NOMO-1 (cell line): ENCODE measurements at regions not wholly inside any gene's neighbourhood (a gene's known extent, or its start where the extent isn't known, plus 50 kb on each side); places are given as distances from the start of the nearest gene placed in this dataset.
A peak's percentile ranks its signal among the peaks of the same experiment; 100 is the strongest.
"Not testable (repeated sequence)": the region's sequence is repeated elsewhere in the genome, so short reads cannot be mapped to it uniquely, and the experiment has no call there.

ENCODE experiments used
- DNase-seq, 2 experiments: peaks; one replicate each; lab custom pipeline; 2025; ENCODE audit not compliant: unreplicated experiment in 2 of 2; lab: John Stamatoyannopoulos, UW

DNA sequence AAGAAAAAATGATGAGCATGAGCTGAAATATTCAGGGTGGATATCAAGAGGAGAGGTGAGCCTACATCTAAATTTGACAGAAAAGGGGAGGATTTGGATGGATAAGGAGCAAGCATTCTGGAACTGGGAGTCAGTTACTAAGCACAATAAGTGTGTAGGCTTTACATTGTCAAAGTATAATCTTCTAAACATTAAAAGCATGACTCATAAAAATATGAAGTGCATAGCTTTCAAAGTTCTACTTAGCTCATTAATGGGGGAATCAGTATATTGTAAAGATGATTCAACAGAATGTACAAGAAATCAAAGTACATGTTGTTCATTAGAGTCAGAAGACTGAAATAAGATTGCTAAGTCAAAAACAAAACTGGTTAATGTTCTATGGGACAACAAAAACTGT lies 248.0 kb upstream of the GAS1 start:
- no peak for DNase-seq

DNA sequence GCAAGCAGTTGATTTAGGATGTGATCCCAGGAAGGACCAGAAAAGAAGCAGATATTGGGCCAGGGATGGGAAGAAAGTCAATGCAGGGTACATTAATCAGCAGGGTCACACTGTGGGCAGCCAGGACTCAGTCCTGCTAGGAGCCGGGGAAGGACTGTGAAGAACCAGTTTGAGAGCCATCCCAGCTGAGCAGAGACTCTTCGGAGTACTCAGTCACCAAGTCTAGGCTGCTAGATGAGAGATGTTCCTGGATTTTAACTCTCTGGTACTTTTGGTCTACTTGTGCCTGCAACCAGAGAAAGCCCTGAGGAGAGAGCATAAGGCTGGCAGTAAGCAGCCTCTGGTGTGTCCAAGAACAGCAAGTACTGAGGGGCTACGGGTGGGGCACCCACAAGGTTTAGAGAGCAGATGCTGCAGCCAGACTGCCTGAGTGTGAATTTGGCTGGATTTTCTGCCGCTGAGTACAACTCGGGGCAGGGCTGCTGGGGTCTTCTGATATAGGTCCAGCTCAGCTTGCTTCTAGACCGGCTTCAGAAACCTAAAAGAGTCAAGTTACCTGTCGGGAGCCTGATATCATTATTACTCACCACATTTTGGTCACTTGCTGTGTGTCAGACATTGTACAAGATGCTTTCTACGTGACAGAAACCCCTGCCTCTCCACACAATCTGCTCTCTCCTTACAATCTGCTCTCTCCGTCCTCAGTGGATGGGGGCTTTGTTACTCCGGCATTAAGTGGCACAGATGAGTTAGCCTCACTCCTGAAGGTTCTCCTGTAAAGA lies 250.2 kb upstream of the GAS1 start:
- DNase-seq: no peak

DNA sequence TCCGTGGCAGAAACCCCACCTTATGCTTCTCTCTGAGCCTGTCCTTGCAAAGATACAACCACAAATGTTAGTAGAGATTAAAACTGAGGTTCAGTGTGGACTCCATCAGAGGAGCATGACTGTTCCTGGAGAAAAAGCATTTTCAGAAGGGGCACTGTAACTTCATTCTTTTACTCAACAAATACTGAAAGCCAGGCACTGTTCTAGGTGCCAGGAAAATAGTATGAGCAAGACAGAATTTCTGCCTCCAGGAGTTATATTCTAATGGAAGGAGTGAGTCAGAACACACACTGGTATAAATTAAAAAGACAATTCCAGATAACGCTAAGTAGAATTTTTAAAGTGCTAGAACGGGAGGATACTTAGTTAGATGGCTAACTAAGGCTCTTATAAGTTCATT lies 251.4 kb upstream of the GAS1 start:
- no peak for DNase-seq

DNA sequence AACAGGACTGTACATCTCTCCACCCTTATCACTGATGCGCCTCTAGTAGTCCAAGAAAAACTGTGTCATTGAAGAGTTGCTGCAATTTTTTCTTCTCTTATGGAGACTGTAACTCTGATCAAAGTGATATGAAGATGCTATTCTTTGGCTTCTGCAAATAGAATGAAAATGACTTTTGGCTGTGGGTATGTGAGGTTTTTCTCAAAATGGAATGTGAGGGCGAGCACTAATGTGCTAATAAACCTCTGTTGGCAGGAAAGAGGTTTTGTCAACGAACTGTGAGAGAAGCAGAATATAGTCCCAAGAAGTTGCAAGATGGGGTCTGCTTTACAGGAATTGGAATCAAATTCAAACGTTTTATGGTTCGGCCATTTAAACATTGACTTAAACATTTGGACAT lies 252.0 kb upstream of the GAS1 start:
- DNase-seq: no peak

DNA sequence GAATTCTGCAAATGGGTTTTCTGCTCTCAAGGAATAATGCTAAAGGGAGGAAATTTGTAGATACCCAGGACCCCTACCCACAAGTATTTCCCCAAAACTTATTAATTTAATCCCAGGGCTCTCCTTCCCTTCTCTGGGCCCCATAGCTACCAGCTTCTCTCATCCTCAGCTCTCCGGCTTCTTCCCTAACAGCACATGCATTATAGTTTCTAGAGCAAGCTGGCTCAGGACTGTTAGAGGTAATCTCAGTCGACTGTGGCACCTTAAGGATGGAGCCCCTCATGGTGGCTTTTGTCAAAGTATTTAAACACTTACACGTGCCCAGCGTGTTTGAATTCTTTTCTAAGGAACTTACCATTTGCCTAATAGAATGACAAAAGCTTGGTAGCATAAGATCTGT lies 252.5 kb upstream of the GAS1 start:
- no peak for DNase-seq

DNA sequence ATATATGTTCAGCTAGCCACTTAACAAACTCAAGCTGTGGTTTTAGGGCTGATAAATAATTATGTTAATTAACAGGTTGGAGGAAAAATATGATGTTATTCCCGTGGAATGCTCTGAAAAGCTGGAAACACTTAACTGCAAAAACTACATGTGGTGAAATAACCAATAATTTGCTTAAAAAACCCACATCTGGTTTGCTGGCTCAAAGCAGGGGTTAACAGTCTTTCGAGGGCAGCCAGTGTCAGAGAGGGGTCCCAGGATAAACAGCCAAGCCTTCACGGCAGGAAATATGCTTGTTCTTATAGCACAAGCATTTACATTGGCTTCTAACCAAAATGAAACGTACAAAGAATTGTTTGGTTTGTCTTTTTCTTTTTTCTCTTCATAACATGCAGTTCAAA lies 254.0 kb upstream of the GAS1 start:
- DNase-seq: no peak

DNA sequence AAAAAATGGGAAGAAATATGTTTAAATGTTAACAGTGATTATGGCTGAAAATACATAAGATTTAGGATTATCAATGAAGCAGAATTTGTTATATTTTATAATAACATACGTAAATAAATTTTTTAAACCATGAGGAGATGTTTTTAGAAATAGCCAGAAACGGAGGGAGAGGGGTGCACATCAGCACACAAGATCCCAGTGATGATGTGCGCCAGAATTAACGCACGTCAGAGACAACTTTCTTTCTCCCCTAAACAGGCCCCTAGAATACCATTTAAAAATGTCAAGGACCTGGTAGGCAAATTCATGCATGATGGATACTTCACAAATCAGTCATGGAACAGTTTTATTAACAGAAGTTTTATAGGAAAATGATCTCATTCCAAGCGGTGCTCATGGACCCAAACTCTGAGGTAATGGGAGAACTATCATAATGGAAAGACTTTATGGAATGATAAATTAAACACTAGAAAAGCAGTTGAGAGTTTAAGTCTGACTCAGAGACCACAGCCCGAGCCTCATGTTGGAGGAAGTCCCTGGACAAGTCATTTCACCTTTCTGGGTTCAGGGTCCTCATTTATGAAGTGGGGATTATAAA lies 258.9 kb upstream of the GAS1 start:
- no peak for DNase-seq

DNA sequence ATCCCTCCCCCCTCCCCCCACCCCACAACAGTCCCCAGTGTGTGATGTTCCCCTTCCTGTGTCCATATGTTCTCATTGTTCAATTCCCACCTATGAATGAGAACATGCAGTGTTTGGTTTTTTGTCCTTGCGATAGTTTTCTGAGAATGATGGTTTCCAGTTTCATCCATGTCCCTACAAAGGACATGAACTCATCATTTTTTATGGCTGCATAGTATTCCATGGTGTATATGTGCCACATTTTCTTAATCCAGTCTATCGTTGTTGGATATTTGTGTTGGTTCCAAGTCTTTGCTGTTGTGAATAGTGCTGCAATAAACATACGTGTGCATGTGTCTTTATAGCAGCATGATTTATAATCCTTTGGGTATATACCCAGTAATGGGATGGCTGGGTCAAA lies 263.4 kb upstream of the GAS1 start:
- DNase-seq: not testable (repeated sequence)

DNA sequence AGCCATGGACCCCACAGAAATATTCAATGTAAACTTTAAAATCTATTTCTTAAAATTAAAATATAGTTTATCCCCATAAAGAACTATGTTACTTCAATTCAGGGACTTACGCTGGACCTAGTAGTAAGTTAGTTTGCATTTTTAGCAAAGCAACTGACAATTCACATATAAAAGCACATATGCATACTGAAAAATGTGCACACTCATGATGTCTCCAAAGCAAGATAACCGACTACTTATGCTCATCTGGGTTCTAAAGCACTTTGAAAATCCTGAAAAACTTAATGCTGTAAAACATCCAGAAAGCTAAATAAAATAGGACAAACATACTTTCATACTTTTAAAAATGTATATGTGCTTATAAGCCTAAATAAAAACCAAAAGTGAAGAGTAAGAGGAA lies 264.4 kb upstream of the GAS1 start:
- DNase-seq: no peak

DNA sequence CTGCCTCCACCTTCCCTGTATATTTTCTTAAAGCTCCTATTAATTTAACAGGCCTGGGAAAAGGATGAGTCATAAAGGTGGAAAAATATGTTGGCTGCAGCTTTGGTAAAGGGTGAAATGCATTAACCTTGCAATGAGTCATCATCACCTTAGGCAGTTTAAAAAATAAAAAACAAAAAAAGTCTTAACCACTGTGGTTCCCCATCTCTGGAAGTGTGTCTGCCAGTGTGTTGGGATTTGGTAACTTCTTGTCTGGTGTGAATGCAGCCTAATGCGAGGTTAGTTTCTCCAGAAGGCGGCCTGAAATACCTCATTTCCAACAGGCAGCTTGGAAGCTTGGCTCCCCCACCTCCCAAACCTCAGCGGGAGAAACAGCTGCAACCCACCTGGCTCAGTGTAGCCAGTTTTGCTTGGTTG lies 265.3 kb upstream of the GAS1 start:
- DNase-seq: no peak

DNA sequence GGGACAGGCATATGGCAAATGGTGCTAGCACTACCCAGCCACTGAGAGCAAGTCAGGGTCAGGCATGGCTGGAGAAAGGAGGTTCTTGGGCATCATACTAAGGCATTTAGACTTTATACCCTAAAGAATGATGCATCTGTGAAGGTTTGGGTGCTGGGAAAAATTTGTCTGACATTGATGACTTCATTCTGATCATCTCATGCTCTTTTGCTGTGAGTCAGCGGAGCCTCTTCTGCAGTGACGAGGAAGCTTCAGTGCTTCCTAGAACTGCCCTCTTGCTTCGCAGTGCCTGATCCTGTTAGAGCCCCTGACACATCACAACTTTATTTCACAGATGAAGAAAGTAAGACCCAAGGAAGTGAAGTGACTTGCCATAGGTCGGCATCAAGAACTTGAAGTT lies 266.6 kb upstream of the GAS1 start:
- no peak for DNase-seq

DNA sequence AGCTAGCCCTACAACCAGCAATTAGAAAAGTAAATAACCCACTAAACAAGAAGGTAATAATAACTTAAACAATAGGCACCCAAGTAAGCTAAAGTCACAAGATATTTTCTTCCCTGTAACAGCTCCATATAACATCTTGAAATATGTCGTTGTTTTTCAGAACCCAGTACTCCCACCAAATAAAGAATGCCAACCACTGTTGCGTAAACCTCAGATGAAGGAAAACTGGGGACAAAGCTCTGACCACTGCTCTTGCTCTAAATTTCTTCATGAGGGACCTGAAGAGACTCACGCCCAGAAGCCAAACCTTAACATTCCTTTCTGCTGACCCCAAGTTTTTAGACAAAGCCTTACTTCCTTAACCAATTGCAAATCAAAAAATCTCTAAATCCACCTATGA lies 267.7 kb upstream of the GAS1 start:
- no peak for DNase-seq

DNA sequence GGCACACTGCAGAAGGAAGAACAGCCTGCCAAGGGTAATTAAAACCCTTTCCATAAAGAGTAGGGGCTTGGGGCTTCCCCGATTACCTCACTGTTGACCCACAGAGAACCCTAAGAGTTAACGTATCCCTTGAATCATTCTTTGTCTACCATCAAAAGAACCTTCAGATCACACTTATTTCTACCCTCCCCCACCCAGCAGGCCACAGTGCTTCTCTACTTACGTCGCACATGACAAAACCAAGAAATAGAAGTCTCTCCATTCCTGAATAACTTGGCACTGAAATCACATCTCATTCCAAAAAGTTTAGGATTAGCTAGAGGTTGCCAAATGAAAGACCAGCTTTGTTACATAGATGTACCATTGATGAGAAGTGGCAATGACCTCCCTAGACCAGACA lies 268.7 kb upstream of the GAS1 start:
- no peak for DNase-seq

DNA sequence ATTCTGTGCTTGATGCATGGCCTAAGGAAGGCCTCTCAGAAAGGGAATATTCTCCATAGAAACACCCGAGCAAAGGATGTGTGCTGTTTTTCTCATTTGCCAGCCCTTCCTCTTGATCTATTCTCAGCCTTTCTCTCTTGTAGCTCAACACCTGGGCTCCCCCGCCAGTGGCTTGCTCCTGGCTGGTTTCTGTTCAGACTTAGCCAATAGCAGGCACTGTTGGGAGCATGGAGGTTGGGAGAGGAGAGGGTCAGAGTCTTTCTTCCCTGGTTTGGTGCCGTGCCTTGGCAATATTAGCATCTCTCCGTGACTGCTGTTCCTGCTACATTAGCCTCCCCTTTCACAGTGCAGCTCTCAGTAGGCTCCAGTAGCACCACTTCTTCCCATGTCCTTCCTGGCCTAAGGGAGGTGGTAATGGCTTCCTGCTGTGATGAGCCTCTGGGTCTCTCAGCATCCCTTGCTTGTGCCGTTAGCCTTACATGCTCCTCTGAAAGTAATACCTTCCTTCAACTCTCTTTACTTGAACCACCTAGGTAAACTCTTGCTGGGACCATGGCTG lies 269.7 kb upstream of the GAS1 start:
- DNase-seq: no peak

DNA sequence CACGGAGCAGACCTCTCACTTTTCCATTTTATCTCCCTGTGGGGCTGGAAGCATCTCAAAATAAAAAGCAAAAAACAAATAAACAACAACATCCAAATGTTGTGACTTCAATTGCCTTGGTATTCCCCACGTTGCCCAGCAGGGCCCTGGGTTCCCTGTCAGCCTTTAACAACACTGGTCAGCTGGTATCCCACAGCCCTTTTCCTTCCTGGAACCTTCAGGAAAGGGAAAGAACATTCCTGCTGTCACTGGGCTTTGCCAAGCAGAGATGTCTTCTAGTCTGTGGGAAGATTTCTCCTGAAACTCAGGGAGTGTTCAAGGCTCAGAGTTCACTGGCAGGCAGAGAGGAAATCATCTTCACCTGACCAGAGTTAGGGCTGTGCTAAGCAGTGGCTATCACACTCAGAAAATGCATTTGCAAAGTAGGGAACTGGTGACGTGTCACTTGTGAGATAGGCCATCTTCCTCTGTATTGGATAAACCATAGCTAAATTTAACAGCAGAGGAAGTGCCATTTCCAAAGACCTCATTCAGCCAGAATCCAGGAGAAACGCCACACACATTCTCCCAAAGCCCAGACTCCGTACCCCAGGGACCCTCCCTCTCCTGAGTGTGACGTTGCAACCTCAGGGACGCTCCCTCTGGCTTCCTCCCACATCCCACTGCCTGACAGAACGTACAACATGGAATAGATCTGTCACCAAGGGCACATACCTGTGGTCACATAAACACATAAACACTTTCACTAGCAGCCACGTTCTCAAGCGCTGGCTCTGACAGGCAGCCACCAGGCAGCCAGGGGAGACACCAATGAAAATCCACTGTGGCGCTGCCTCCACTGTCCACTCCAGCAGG lies 274.0 kb upstream of the DAPK1 start:
- no peak for DNase-seq

DNA sequence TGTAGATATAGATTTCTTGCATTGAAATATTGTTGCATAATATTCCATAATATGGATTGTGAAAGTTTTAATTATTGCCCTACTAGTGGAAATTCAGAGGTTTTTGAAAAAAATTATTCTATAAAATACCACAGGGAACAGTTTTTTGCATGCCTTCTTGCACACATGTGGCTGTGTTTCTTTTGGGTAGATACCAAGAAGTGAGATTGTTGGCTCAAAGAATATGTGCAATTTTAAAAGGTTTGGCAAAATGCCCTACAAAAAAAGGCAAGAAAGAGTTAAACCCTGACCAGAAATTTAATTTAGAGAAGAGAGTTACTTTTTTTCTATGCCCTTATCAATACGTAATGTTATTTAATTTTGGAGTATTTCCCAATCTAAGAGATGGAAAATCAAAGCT lies 270.8 kb upstream of the DAPK1 start:
- DNase-seq: no peak

DNA sequence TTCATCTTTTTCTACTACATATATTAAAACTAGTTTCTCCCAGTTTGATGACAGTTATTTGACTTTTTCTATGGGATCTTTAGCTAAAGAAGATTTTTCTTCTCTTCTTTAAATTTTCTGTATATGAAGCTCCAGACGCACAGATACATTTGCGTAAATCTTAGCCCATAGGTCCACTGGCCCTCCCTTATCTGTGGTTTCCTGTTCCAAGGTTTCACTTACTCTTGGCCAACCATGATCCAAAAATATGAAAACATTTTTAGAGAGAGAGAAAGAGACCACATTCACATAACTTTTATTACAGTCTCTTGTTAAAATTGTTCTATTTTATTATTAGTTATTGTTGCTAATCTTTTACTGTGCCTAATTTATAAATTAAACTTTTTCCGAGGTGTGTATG lies 270.2 kb upstream of the DAPK1 start:
- peak; percentile 10 to 49 for DNase-seq

DNA sequence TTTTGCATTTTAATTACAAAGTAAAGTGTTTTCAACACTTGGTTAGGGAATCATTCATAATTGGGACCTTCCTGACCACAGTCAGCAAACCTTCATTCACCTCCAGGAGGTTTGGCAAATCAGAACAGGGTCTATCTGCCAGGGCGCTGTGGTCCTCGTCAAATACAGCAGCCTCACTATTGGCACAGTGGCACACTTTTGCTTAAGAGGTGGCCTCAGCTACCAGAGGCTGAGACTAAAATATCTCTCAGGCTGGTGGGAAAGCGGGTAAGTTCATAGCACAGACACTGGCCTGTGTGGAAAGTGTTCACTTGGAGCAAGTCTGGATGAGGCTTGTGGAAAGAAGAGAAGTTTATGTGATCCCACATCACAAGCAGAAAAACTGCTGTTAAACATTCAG lies 268.6 kb upstream of the DAPK1 start:
- no peak for DNase-seq

DNA sequence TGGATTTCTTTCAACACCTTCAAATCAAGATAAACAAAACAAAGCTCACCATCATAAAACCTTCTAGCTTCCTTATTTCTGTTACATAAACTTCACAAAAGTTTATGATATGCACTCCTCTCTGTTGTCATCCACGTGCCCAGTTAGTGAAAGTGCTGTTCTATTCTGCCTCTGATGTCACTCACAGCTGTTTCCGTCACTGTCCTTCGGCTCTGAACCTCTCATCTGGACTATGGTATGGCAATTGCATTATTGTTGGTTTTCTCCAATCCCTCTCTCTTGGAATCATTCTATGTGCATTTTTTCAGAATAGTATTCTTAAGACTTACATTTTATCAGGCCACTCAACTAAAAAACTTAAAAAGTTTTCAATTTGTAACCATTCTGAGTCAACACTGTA lies 264.2 kb upstream of the DAPK1 start:
- no peak for DNase-seq

DNA sequence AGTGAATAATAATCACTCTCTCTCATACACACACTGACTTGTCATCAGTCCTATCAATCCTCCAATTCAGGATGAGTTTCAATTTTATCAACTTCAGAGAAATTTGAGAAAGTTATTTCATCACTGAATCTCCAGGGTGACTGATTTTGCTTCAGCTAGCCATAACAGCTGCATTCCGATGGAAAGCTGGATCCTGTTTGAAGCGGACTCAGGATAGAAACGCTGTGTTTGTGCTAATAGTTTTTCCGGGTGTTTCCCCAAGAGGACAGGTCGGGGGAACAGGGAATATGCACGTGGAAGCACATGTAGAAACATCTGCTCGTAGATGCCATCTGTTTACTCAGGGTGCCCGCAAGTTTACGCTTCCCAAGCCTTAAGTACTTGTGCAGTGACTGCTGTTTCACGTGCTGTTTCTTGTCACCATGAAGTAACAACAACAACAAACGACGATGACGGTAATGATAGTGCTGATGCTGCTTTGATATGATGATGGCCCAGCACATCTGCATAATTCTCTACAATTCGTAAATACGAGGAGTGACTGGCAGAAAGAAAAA lies 263.7 kb upstream of the DAPK1 start:
- no peak for DNase-seq

DNA sequence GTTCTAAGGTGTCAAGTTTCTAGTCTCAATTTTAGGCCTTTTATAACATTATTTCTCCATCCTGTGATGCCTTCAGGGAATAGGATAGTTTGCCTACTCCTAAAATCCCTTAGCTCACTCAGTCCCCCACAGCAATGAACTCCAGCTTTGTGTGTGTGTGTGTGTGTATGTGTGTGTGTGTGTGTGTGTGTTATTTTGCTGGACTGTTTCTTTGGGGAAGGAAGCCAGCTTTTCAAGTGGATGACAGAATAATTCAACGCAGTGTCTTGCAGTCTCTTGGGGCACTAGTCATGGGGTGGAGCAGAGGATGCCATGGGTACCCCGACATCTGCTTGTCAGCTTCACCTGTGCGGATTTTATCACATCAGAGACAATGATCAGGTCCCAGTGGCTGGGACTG lies 262.8 kb upstream of the DAPK1 start:
- DNase-seq: no peak
